Amygdala (tissue), 56 donors: ENCODE measurements at regions not wholly inside any gene's neighbourhood (a gene's known extent, or its start where the extent isn't known, plus 50 kb on each side); places are given as distances from the start of the nearest gene placed in this dataset.

Experiments used
- DNase-seq, 56 donors: peaks; one replicate each; lab custom pipeline; 2025; lab: John Stamatoyannopoulos, UW

DNA sequence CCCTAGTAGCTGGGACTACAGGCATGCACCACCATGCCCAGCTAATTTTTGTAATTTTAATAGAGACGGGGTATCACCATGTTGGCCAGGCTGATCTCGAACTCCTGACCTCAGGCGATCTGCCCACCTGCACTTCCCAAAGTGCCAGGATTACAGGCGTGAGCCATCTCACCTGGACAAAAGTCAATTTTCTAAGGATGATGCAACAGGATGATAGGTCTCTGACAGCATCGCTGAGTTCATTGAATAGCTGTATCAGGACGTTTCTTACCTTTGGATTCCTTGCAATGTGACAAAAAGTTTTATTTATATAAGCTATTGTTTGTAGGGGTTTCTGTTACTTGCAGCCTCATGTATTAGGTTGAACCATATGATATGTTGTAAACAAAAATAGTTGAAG is 55.5 kb upstream of the PCED1B start:
- DNase-seq = no peak

DNA sequence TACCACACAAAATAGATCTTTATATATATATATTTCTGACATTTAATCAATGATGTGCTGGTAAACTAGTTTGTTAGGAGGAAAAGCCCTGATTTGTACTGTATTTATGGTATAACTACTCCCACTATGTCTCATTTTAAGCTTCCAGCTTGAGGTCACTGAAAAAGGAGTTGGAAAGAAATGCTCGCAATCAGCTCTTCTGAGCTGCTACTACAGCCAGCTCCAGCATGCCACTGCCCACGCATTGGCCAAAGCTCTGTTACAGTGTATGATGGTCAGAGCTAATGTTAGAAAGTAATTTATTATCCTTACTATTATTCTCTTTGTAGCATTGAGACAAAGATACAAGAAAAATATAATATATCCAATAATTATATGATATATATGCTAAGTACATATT is 55.0 kb upstream of the PCED1B start:
- DNase-seq = no peak

DNA sequence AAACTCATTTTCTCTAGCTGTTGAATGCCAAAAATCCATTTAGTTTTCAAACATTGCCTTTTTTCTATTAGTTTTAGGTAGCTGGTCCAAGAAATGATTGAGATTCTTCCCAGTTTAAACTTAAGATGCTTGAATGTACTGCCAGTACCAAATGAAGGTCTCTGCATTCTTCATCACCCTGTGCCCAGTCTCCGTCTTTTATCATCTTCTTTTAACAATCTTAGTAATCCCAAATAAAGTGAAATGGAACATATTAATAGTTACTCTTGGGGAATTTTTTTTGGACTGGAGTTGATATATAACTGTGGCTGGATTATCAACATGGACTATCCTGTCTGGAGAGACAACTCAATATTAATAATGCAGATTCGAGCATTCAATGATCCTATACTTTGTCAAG is 54.1 kb upstream of the PCED1B start:
- no peak for DNase-seq

DNA sequence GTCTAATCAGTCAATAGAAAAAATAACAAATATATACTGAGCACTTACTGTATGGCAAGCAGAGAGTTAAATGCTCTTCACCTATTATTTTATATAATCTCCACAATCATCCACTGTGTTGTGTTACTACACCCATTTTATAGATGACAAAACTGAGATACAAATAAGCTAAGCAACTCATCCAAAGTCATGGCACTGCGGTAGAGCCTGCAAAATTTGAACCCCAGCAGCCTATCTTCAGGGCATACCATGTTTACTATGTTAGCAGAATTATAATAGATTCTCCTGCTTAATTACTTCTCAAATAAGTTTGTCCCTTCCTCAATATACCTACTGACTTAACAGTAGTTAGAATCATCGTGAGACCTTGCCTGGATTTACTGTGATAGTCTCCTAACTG is 53.6 kb upstream of the PCED1B start:
- no peak for DNase-seq

DNA sequence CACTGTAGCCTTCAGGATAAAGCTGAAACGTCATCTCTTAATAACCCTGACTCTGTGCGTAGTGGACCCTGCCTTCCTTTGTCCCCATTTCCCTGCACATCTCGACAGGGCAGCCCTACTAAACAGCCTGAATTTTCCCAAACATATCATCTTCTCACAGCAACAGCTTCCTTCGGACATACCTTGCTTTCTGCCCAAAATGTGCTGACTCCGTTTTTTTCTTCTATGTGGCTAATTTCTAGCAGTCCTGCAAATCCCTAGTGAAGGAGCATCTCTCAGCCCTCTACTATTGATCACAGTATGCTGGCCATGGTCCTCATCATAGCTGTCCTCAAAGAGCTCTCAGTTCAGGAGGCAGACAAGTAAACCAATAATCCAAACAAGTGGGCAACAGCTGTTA is 53.1 kb upstream of the PCED1B start:
- no peak for DNase-seq
